ENCODE measurements at regions not wholly inside any gene's neighbourhood (a gene's known extent, or its start where the extent isn't known, plus 50 kb on each side); places are given as distances from the start of the nearest gene placed in this dataset.

GRCh38 chr13:105127732-105128131, 1407.7 kb downstream of the EFNB2 start (continued):
- no peak for TF ChIP-seq REST (IDR thresholded peaks at IDR 0.05; ENCODE audit: unreplicated experiment)
- TF ChIP-seq NANOG (IDR thresholded peaks at IDR 0.05; ENCODE audit: borderline replicate concordance): no peak
- TF ChIP-seq EZH2 (IDR thresholded peaks at IDR 0.05; ENCODE audit: low read depth, unreplicated experiment): no peak
- TF ChIP-seq JUNB (IDR thresholded peaks at IDR 0.05; ENCODE audit: unreplicated experiment): no peak
- no peak for TF ChIP-seq ZNF331 (CRISPR knock-in tag; IDR thresholded peaks at IDR 0.05; ENCODE audit: low read depth)
- TF ChIP-seq CTCF (conservative IDR thresholded peaks at IDR 0.05; ENCODE audit: low read depth in 2 of 2): no peak

- no peak overlapping the region for H3K27ac Mint-ChIP-seq
- no peak overlapping the region for H2AFZ ChIP-seq
- no peak overlapping the region for H3K27ac ChIP-seq (ENCODE audit: low read depth)
- no peak overlapping the region for H3K4me3 ChIP-seq
- peaks cover 2% of the 10 kb centered on the region; the same call in 1 of the 3 replicates for H3K4me1 Mint-ChIP-seq
- no peaks in the 10 kb centered on the region for H4K20me1 ChIP-seq (replicated peaks; ENCODE audit: insufficient read depth)
- H3F3A ChIP-seq (replicated peaks; ENCODE audit: low read depth): no peaks in the 10 kb centered on the region
- H3K4me3 Mint-ChIP-seq: no peak overlapping the region
- no peaks in the 10 kb centered on the region for H3K36me3 Mint-ChIP-seq (ENCODE audit: low read depth)
- peaks cover 6% of the 10 kb centered on the region; the same call in 1 of the 3 replicates for H3K9me3 Mint-ChIP-seq
- H3K27me3 Mint-ChIP-seq (ENCODE audit: insufficient read depth, low read depth, poor library complexity): peaks cover 2% of the 10 kb centered on the region
- no peak for DNase-seq (ENCODE audit: low spot score)
- no peaks in the 10 kb centered on the region for H3K9me2 ChIP-seq (ENCODE audit: insufficient read depth)
- 0 out of 2 replicates have a peak, but pooled peaks cover 3% of the 10 kb centered on the region for H3K36me3 ChIP-seq (ENCODE audit: insufficient read depth)
- H3K4me2 ChIP-seq: no peak overlapping the region
- no peak for ATAC-seq
- no peak for TF ChIP-seq CREB1 (CRISPR knock-in tag; IDR thresholded peaks at IDR 0.05; ENCODE audit: low read depth)
- no peaks in the 10 kb centered on the region for H3K27me3 ChIP-seq (ENCODE audit: insufficient read depth)
- no peaks in the 10 kb centered on the region for H3K79me2 ChIP-seq (replicated peaks; ENCODE audit: insufficient read depth)
- H3K4me1 ChIP-seq (ENCODE audit: insufficient read depth): no peaks in the 10 kb centered on the region; the same call in 1 of the 2 replicates
Observed at GRCh38 chr13:105121221-105121620, 1414.2 kb downstream of the EFNB2 start.

GRCh38 chr13:105118426-105118985, 1417.0 kb downstream of the EFNB2 start:
- Histone ChIP-seq H3K27ac (ENCODE audit: low read depth) (no peak overlapping the region), H3K79me2 (replicated peaks; ENCODE audit: insufficient read depth) (no peaks in the 10 kb centered on the region), H2AFZ (no peak overlapping the region), H3K27me3 (ENCODE audit: insufficient read depth) (no peaks in the 10 kb centered on the region), H4K20me1 (replicated peaks; ENCODE audit: insufficient read depth) (no peaks in the 10 kb centered on the region), H3F3A (replicated peaks; ENCODE audit: low read depth) (no peaks in the 10 kb centered on the region), H3K9me2 (ENCODE audit: insufficient read depth) (no peaks in the 10 kb centered on the region), H3K4me2 (no peak overlapping the region), H3K4me3 (no peak overlapping the region), H3K4me1 (ENCODE audit: insufficient read depth) (no peaks in the 10 kb centered on the region; the same call in 1 of the 2 replicates), H3K36me3 (ENCODE audit: insufficient read depth) (0 out of 2 replicates have a peak, but pooled peaks cover 3% of the 10 kb centered on the region)
- no peak overlapping the region for H3K4me3 Mint-ChIP-seq
- no peak for DNase-seq (ENCODE audit: low spot score)
- TF ChIP-seq JUNB (IDR thresholded peaks at IDR 0.05; ENCODE audit: unreplicated experiment) (no peak), EZH2 (IDR thresholded peaks at IDR 0.05; ENCODE audit: low read depth, unreplicated experiment) (no peak), ETS1 (IDR thresholded peaks at IDR 0.05) (no peak)
- H3K27ac Mint-ChIP-seq: no peak overlapping the region
- H3K4me1 Mint-ChIP-seq: peaks cover 2% of the 10 kb centered on the region; the same call in 1 of the 3 replicates
- peaks cover 2% of the 10 kb centered on the region for H3K27me3 Mint-ChIP-seq (ENCODE audit: insufficient read depth, low read depth, poor library complexity)
- peaks cover 11% of the 10 kb centered on the region; the same call in 1 of the 3 replicates for H3K9me3 Mint-ChIP-seq
- ATAC-seq: no peak
- no peaks in the 10 kb centered on the region for H3K36me3 Mint-ChIP-seq (ENCODE audit: low read depth)

Measured in GM23338 (cell line).